Uterus (tissue), 2 donors: ENCODE measurements at regions not wholly inside any gene's neighbourhood (a gene's known extent, or its start where the extent isn't known, plus 50 kb on each side); places are given as distances from the start of the nearest gene placed in this dataset.
"Not testable (repeated sequence)": the region's sequence is repeated elsewhere in the genome, so short reads cannot be mapped to it uniquely, and the experiment has no call there.

Source experiments
- POLR2A ChIP-seq, 2 donors: fragments of 450-650 bp; IDR thresholded peaks; one replicate each; pipeline ENCODE4 v1.6.1; 2016; ENCODE audit warnings: antibody characterized with exemption in 2 of 2, mild to moderate bottlenecking in 1 of 2, moderate library complexity in 1 of 2
- TF ChIP-seq, protein P1 (sequence below), 4 experiments: fragments of 200-600 bp in 2 of 4; fragments of 450-650 bp in 2 of 4; sonication (generic) in 2 of 4; IDR thresholded peaks; one replicate each; pipeline ENCODE4 v1.5.1; 2016 to 2019; ENCODE audit warnings: antibody characterized with exemption in 4 of 4, mild to moderate bottlenecking in 2 of 4, moderate library complexity in 1 of 4

DNA sequence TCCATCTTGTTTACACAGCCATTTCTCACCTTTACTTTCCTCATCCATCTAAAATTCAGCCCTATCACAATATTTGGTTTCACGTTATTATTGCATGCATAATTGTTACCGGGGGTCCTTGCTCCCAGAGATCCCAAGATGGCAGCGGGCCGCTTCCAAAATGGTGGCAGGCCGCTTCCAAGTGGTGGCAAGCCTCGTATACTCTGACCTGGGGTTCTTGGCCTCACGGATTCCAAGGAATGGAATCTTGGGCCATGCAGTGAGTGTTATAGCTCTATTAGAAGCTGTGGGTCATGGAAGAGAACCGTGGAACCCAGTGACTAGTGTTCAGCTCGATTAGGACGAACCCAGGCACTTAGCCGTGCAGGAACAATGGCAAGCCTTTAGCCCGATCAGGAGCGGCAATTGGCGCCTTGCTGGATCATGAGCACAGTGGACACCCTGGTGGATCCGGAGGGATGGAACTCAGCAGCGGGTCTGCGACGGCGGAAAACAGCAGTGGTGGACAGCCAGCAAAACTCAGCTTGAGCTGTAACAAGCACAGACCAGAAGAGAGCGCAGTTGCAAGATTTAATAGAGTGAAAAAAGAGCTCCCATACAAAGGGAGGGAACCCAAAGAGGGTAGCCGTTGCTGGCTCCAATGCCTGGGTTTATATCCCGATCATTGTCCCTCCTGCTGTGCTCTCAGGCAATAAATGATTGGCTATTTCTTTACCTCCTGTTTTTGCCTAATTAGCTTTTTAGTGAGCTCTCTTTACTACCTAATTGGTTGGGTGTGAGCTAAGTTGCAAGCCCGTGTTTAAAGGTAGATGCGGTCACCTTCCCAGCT, 756.2 kb upstream of the CTNND2 start:
- TF ChIP-seq, protein P1, sequence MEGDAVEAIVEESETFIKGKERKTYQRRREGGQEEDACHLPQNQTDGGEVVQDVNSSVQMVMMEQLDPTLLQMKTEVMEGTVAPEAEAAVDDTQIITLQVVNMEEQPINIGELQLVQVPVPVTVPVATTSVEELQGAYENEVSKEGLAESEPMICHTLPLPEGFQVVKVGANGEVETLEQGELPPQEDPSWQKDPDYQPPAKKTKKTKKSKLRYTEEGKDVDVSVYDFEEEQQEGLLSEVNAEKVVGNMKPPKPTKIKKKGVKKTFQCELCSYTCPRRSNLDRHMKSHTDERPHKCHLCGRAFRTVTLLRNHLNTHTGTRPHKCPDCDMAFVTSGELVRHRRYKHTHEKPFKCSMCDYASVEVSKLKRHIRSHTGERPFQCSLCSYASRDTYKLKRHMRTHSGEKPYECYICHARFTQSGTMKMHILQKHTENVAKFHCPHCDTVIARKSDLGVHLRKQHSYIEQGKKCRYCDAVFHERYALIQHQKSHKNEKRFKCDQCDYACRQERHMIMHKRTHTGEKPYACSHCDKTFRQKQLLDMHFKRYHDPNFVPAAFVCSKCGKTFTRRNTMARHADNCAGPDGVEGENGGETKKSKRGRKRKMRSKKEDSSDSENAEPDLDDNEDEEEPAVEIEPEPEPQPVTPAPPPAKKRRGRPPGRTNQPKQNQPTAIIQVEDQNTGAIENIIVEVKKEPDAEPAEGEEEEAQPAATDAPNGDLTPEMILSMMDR (IDR thresholded peaks at IDR 0.05), result not testable (repeated sequence)
- TF ChIP-seq POLR2A (IDR thresholded peaks at IDR 0.05), result not testable (repeated sequence)
